CD14-positive monocyte (primary cell): ENCODE measurements at regions not wholly inside any gene's neighbourhood (a gene's known extent, or its start where the extent isn't known, plus 50 kb on each side); places are given as distances from the start of the nearest gene placed in this dataset.
A peak's percentile ranks its signal among the peaks of the same experiment; 100 is the strongest.

Experiments used
- DNase-seq, 3 donors: peaks; one replicate each; pipeline ENCODE4 v3.0.0-alpha.2; 2011 to 2022
- H2AFZ ChIP-seq: 2 replicates; pipeline ENCODE4 v1.6.0; 2012; ENCODE audit warnings: mild to moderate bottlenecking, low read depth, low read length, inconsistent platforms; ENCODE audit not compliant: insufficient read depth, poor library complexity, severe bottlenecking
- H3K27ac ChIP-seq, 2 donors: 1 replicate in 1 of 2; 2 replicates in 1 of 2; pipeline ENCODE4 v1.5.1; 2012 to 2013; ENCODE audit warnings: low read length in 2 of 2, control low read depth in 1 of 2, inconsistent platforms in 1 of 2, low read depth in 1 of 2, mild to moderate bottlenecking in 1 of 2
- H3K27me3 ChIP-seq, 2 donors: one replicate each; pipeline versions ENCODE4 v1.6.0 to v1.6.1; 2011 to 2013; ENCODE audit warnings: low read length in 2 of 2; ENCODE audit not compliant: control insufficient read depth in 2 of 2, insufficient read depth in 2 of 2
- H3K36me3 ChIP-seq, 2 donors: replicated peaks in 1 of 2; 1 replicate in 1 of 2; 2 replicates in 1 of 2; pipeline versions ENCODE4 v1.5.1 to v1.6.1; 2012 to 2013; ENCODE audit warnings: low read length in 2 of 2, control low read depth in 1 of 2, inconsistent platforms in 1 of 2, mild to moderate bottlenecking in 1 of 2; ENCODE audit not compliant: insufficient read depth in 2 of 2, control insufficient read depth in 1 of 2
- H3K4me1 ChIP-seq, 2 donors: 1 replicate in 1 of 2; 2 replicates in 1 of 2; pipeline versions ENCODE4 v1.5.1 to v1.6.1; 2012 to 2013; ENCODE audit warnings: low read length in 2 of 2, control low read depth in 1 of 2, inconsistent platforms in 1 of 2, mild to moderate bottlenecking in 1 of 2, moderate library complexity in 1 of 2; ENCODE audit not compliant: insufficient read depth in 2 of 2, control insufficient read depth in 1 of 2
- H3K4me2 ChIP-seq: replicated peaks from 2 replicates; pipeline ENCODE3; 2012; ENCODE audit warnings: low read length, moderate library complexity, mild to moderate bottlenecking; ENCODE audit not compliant: poor library complexity, severe bottlenecking; ENCODE audit errors: extremely low read depth
- H3K4me3 ChIP-seq, 3 experiments: fragments of 200-600 bp in 1 of 3; sonication (generic) in 1 of 3; replicated peaks in 1 of 3; 1 replicate in 2 of 3; 2 replicates in 1 of 3; pipeline ENCODE4 v1.5.1; 2011 to 2013; ENCODE audit warnings: low read length in 3 of 3, mild to moderate bottlenecking in 3 of 3, control low read depth in 2 of 3, low read depth in 2 of 3, inconsistent platforms in 1 of 3, moderate library complexity in 1 of 3
- H3K79me2 ChIP-seq: 2 replicates; pipeline ENCODE4 v1.6.0; 2012; ENCODE audit warnings: mild to moderate bottlenecking, control low read depth, inconsistent platforms, low read length, moderate library complexity; ENCODE audit not compliant: insufficient read depth
- H3K9ac ChIP-seq: 2 replicates; pipeline ENCODE4 v1.6.0; 2017; ENCODE audit warnings: low read length, mild to moderate bottlenecking; ENCODE audit not compliant: insufficient read depth, poor library complexity, severe bottlenecking
- H3K9me3 ChIP-seq, 2 donors: replicated peaks in 1 of 2; 1 replicate in 1 of 2; 2 replicates in 1 of 2; pipeline versions ENCODE4 v1.5.1 to v1.6.1; 2012 to 2013; ENCODE audit warnings: low read length in 2 of 2, control low read depth in 1 of 2; ENCODE audit not compliant: control insufficient read depth in 1 of 2, insufficient read depth in 1 of 2
- H4K20me1 ChIP-seq: 2 replicates; pipeline ENCODE4 v1.6.0; 2012; ENCODE audit warnings: mild to moderate bottlenecking, low read length, control low read depth, moderate library complexity; ENCODE audit not compliant: insufficient read depth
- H3K27ac Mint-ChIP-seq, 7 donors: one replicate each; pipeline ENCODE4 v1.8.0; 2020; ENCODE audit warnings: mild to moderate bottlenecking in 7 of 7, mixed read lengths in 7 of 7, moderate library complexity in 6 of 7, inconsistent platforms in 2 of 7
- H3K27me3 Mint-ChIP-seq, 3 donors: one replicate each; pipeline ENCODE4 v1.8.0; 2021 to 2022; ENCODE audit warnings: low read depth in 3 of 3, mild to moderate bottlenecking in 3 of 3, mixed read lengths in 3 of 3, moderate library complexity in 3 of 3, inconsistent platforms in 1 of 3
- H3K36me3 Mint-ChIP-seq, 2 donors: one replicate each; pipeline ENCODE4 v1.8.0; 2020; ENCODE audit warnings: mixed read lengths in 2 of 2, inconsistent platforms in 1 of 2, mild to moderate bottlenecking in 1 of 2
- H3K4me1 Mint-ChIP-seq: one replicate; pipeline ENCODE4 v1.8.0; 2020; ENCODE audit warnings: mild to moderate bottlenecking, mixed read lengths
- H3K4me3 Mint-ChIP-seq, 2 donors: one replicate each; pipeline ENCODE4 v1.8.0; 2020; ENCODE audit warnings: mild to moderate bottlenecking in 2 of 2, mixed read lengths in 2 of 2, moderate library complexity in 1 of 2
- H3K9me3 Mint-ChIP-seq, 7 donors: one replicate each; pipeline ENCODE4 v1.8.0; 2020 to 2022; ENCODE audit warnings: mixed read lengths in 7 of 7, mild to moderate bottlenecking in 6 of 7, moderate library complexity in 6 of 7, inconsistent platforms in 2 of 7
- CTCF ChIP-seq: fragments of 200-600 bp; IDR thresholded peaks from one replicate; pipeline ENCODE4 v1.8.0; 2022; ENCODE audit warnings: antibody characterized with exemption, mild to moderate bottlenecking
- WGBS: methylation state at CpG from one replicate; pipeline ENCODE4 v1.1.5; 2013; ENCODE audit warnings: missing lambda C conversion rate; ENCODE audit not compliant: insufficient coverage; 5-methylcytosine and 5-hydroxymethylcytosine counted together
- intact Hi-C, 2 donors: fragments of 100-400 bp; cut with micrococcal nuclease; formaldehyde crosslinking; loops; one replicate each; pipeline versions ENCODE4 v1.15.0 to v1.15.1; 2023

- Mint-ChIP-seq H3K27me3 (peaks cover 0 to 2% (median 2%) of the 10 kb centered on the region in 3 donors), H3K4me3 (no peak overlapping the region), H3K9me3 (peaks cover 0 to 2% (median 0%) of the 10 kb centered on the region in 7 donors), H3K4me1 (peaks cover 10% of the 10 kb centered on the region), H3K27ac (no peak overlapping the region), H3K36me3 (no peaks in the 10 kb centered on the region)
- no peaks in the 10 kb centered on the region for H3K79me2 ChIP-seq
- peaks cover 5 to 8% of the 10 kb centered on the region in 2 donors for H3K4me1 ChIP-seq
- no peaks in the 10 kb centered on the region for H4K20me1 ChIP-seq
- no peak overlapping the region for H3K4me3 ChIP-seq
- no peak overlapping the region for H3K27ac ChIP-seq
- no CpG with 5 or more reads among the region's 3 CpGs for WGBS
- H3K9ac ChIP-seq, result no peak overlapping the region
- DNase-seq, result peak; percentile 15 to 46 (median 33)
- intact Hi-C loops, result no loop called here
- no peaks in the 10 kb centered on the region for H3K9me3 ChIP-seq
- no peaks in the 10 kb centered on the region for H3K36me3 ChIP-seq
- TF ChIP-seq CTCF, result no peak
- no peak overlapping the region for H3K4me2 ChIP-seq
- H2AFZ ChIP-seq, result no peak overlapping the region
- no peaks in the 10 kb centered on the region for H3K27me3 ChIP-seq
Observed at GRCh38 chr17:70352834-70353233, 183.5 kb downstream of the KCNJ2 start.

GRCh38 chr17:70353408-70354092, 184.2 kb downstream of the KCNJ2 start:
- no peak overlapping the region for H3K27ac Mint-ChIP-seq
- peaks cover 0 to 2% (median 0%) of the 10 kb centered on the region in 7 donors for H3K9me3 Mint-ChIP-seq
- Histone ChIP-seq H2AFZ (no peak overlapping the region), H3K9me3 (no peaks in the 10 kb centered on the region), H4K20me1 (no peaks in the 10 kb centered on the region), H3K36me3 (no peaks in the 10 kb centered on the region), H3K4me3 (no peak overlapping the region), H3K9ac (no peak overlapping the region), H3K27ac (no peak overlapping the region), H3K4me2 (no peak overlapping the region), H3K4me1 (peaks cover 5 to 8% of the 10 kb centered on the region in 2 donors), H3K79me2 (no peaks in the 10 kb centered on the region), H3K27me3 (no peaks in the 10 kb centered on the region)
- no peak for TF ChIP-seq CTCF
- no CpG with 5 or more reads among the region's 2 CpGs for WGBS
- H3K4me1 Mint-ChIP-seq, result peaks cover 10% of the 10 kb centered on the region
- no peaks in the 10 kb centered on the region for H3K36me3 Mint-ChIP-seq
- no peak overlapping the region for H3K4me3 Mint-ChIP-seq
- no peak for DNase-seq
- H3K27me3 Mint-ChIP-seq, result peaks cover 0 to 2% (median 2%) of the 10 kb centered on the region in 3 donors
- intact Hi-C loops, result no loop called here
